ENCODE measurements at regions not wholly inside any gene's neighbourhood (a gene's known extent, or its start where the extent isn't known, plus 50 kb on each side); places are given as distances from the start of the nearest gene placed in this dataset.

DNA sequence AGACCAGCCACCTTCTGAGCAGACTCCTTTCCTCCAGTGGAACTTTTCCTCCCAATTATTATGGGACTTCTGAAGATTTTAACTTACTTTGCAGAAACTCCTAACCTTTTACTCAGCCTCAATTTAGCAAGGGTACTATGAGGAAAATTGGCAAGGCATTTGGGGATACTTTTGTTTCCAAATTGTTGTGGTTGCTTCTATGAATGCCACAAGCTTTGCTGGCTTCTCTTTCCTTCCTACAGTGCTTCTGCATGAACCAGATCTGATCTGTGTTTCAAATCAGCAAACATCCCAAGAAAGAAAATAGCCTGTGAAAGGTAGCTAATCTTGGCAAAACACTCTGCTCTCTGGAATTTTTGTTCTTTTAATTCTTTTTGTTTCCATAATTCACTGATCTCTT lies 57.3 kb upstream of the TAF11L2 start:
- TF ChIP-seq, protein P1, sequence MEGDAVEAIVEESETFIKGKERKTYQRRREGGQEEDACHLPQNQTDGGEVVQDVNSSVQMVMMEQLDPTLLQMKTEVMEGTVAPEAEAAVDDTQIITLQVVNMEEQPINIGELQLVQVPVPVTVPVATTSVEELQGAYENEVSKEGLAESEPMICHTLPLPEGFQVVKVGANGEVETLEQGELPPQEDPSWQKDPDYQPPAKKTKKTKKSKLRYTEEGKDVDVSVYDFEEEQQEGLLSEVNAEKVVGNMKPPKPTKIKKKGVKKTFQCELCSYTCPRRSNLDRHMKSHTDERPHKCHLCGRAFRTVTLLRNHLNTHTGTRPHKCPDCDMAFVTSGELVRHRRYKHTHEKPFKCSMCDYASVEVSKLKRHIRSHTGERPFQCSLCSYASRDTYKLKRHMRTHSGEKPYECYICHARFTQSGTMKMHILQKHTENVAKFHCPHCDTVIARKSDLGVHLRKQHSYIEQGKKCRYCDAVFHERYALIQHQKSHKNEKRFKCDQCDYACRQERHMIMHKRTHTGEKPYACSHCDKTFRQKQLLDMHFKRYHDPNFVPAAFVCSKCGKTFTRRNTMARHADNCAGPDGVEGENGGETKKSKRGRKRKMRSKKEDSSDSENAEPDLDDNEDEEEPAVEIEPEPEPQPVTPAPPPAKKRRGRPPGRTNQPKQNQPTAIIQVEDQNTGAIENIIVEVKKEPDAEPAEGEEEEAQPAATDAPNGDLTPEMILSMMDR (conservative IDR thresholded peaks at IDR 0.05; ENCODE audit: low read length): no peak
- peak; percentile 74 for DNase-seq (ENCODE audit: low read depth)
- no peak overlapping the region for H3K4me3 ChIP-seq (ENCODE audit: low read length)

DNA sequence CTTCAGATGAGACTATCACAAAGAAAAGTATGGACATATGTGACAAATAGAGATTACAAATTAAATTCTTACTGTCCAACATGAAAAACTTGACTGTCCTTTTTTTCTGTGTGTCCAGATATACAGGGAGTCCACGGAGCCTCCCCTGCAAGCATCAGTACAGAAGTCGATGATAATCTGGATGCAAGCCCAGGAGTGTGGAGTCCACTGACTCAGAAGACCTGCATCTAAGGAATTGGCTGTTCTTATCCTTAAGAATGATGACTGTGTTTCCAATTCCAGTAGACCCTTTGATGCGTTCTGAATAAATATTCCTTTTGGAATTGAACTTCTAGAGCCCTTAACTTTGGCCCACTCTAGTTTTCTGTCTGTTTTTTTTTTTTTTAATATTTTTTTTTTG lies 56.7 kb upstream of the TAF11L2 start:
- peak; percentile 88 for DNase-seq (ENCODE audit: low read depth)
- H3K4me3 ChIP-seq (ENCODE audit: low read length): no peak overlapping the region
- TF ChIP-seq, protein P1 (conservative IDR thresholded peaks at IDR 0.05; ENCODE audit: low read length): no peak

DNA sequence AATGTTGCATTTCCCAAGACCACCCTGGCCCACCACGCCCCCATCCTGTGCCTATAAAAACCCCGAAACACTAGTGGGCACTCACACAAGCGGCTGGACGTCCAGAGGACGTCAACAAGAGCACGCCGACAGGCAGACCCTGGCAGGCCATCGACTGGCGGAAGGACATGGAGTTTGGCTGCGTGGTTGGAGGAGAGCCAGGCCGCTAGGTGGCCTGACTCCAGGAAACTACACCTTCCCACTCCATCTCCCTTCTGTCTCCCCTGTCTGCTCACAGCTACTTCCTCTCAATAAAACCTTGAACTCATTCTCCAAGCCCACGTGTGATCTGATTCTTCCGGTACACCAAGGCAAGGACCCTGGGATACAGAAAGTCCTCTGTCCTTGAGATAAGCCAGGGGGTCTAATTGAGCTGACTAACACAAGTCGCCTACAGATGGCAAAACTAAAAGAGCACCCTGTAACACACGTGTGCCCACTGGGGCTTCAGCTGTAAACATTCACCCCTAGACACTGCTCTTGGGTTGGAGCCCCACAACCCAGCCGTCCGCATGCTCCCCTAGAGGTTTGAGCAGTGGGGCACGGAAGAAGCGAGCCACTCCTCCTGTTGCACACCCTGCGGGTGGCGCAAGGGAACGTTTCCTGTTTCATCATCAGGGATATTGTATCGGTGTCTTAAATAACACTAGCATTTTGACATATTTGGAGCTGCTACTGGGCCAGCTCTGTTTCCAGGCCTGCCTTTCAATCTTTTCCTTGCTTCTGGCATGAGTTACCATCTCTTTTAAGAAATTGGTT lies 54.5 kb upstream of the TAF11L2 start:
- DNase-seq (ENCODE audit: low read depth): no peak
- TF ChIP-seq, protein P1 (conservative IDR thresholded peaks at IDR 0.05; ENCODE audit: low read length): no peak
- no peak overlapping the region for H3K4me3 ChIP-seq (ENCODE audit: low read length)

DNA sequence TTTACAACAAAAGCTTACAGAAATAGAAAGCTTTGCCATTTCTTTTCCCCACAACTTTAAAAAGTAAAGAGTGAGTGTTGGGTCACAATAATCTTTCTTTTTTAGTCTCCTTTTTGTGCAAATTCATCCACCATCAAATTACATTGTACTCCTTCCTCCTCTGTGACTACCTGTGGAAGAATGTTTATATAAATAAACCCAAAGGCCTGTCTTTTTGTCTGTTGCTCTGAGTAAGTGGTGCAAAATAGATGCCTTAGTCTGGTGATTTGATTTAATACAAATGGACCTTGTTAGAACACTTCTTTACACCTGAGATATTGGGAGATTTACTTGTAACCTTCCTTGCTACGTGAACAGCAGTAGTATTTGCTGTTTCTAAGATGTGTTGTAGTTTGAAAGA lies 53.5 kb upstream of the TAF11L2 start:
- TF ChIP-seq, protein P1 (conservative IDR thresholded peaks at IDR 0.05; ENCODE audit: low read length): no peak
- no peak overlapping the region for H3K4me3 ChIP-seq (ENCODE audit: low read length)
- DNase-seq (ENCODE audit: low read depth): no peak

DNA sequence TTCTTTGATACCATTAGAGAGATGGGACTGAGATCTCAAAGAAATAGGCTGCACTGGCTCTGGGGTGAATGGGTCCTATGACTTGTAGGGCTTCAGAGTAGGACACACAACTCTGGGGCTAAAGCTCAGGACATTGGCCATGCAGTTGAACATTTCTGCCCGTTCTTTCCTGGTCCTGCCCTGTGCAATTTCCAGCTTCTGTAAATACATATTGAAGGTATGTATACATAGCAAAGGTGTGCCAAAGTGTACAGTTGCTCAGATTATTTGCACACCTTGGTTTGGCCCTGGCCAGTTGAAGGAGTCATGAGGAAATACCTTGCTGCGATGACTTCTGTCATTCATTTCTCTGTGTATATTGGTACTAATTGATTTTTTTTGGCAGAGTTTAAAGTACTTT lies 52.8 kb upstream of the TAF11L2 start:
- TF ChIP-seq, protein P1 (conservative IDR thresholded peaks at IDR 0.05; ENCODE audit: low read length): no peak
- DNase-seq (ENCODE audit: low read depth): no peak
- no peak overlapping the region for H3K4me3 ChIP-seq (ENCODE audit: low read length)

Measured in AG10803 (cell line).